ENCODE measurements at regions not wholly inside any gene's neighbourhood (a gene's known extent, or its start where the extent isn't known, plus 50 kb on each side); places are given as distances from the start of the nearest gene placed in this dataset.

- CTCF ChIA-PET: no interaction called here
- no peak overlapping the region for H4K8ac ChIP-seq (ENCODE audit: low read depth in 2 of 2, low read length in 2 of 2)
- H2AFZ ChIP-seq (replicated peaks; ENCODE audit: low read length, poor library complexity): no peak overlapping the region
- H3K9me3 ChIP-seq (ENCODE audit: control insufficient read depth, insufficient read depth, low read length): no peaks in the 10 kb centered on the region
- no peaks in the 10 kb centered on the region for H3K4me1 ChIP-seq (ENCODE audit: control insufficient read depth, insufficient read depth, low read length)
- H3K4me3 ChIP-seq (ENCODE audit: insufficient read depth, low read depth, low read length): no peak overlapping the region
- H4K5ac ChIP-seq (ENCODE audit: low read depth, low read length): no peak overlapping the region
- H2BK5ac ChIP-seq (ENCODE audit: low read depth, low read length, poor library complexity, severe bottlenecking): no peak overlapping the region
- in situ Hi-C loops (cut with MboI; ENCODE audit: low sequenced_read_pairs) (no loop called here), intact Hi-C loops (cut with micrococcal nuclease) (no loop called here), dilution Hi-C loops (cut with HindIII; ENCODE audit: low sequenced_read_pairs, unreplicated experiment) (no loop called here)
- no peak for ATAC-seq (ENCODE audit: low read depth)
- no CpG with 5 or more reads among the region's 4 CpGs for WGBS, 2 experiments (ENCODE audit: extremely low coverage in 2 of 2, insufficient read length in 1 of 2)
- no peak overlapping the region for H2AK5ac ChIP-seq (ENCODE audit: low read depth, low read length)
- no peaks in the 10 kb centered on the region for H3K36me3 ChIP-seq (ENCODE audit: control insufficient read depth, insufficient read depth, low read length)
- H3K4ac ChIP-seq (ENCODE audit: low read depth, low read length): no peak overlapping the region
- no peak overlapping the region for H3K27ac ChIP-seq (ENCODE audit: insufficient read depth, low read length)
- no peak overlapping the region for H2BK15ac ChIP-seq (ENCODE audit: low read depth, low read length)
- H3K4me2 ChIP-seq (ENCODE audit: low read depth, low read length): no peak overlapping the region
- H2BK120ac ChIP-seq (ENCODE audit: low read depth, low read length): no peak overlapping the region
- no peaks in the 10 kb centered on the region for H3K9me1 ChIP-seq (ENCODE audit: insufficient read depth, low read length)
- no peak for DNase-seq
- no TSS peak for BruUV-seq (replicated peaks)
- TF ChIP-seq CEBPB (IDR thresholded peaks at IDR 0.05; ENCODE audit: low read depth, low read length) (no peak), MXI1 (IDR thresholded peaks at IDR 0.05; ENCODE audit: borderline replicate concordance, low read depth, low read length) (no peak), CTCF (conservative IDR thresholded peaks at IDR 0.05; ENCODE audit: low read depth, low read length) (no peak), FOS (IDR thresholded peaks at IDR 0.05; ENCODE audit: low read depth, low read length) (no peak), RFX5 (IDR thresholded peaks at IDR 0.05; ENCODE audit: low read depth, low read length) (no peak), POLR2A (IDR thresholded peaks at IDR 0.05; ENCODE audit: low read depth, low read length) (no peak), MAFK (IDR thresholded peaks at IDR 0.05; ENCODE audit: low read depth, low read length) (no peak), USF2 (IDR thresholded peaks at IDR 0.05; ENCODE audit: low read depth, low read length) (no peak), MAZ (IDR thresholded peaks at IDR 0.05; ENCODE audit: borderline replicate concordance, low read depth, low read length) (no peak), ELK1 (IDR thresholded peaks at IDR 0.05; ENCODE audit: borderline replicate concordance, low read depth, low read length) (no peak), CHD1 (IDR thresholded peaks at IDR 0.05; ENCODE audit: low read depth, low read length) (no peak), RCOR1 (IDR thresholded peaks at IDR 0.05; ENCODE audit: insufficient replicate concordance, low read length) (no peak), RAD21 (IDR thresholded peaks at IDR 0.05; ENCODE audit: low read length) (no peak), BHLHE40 (IDR thresholded peaks at IDR 0.05; ENCODE audit: low read depth, low read length) (no peak), NFE2L2 (IDR thresholded peaks at IDR 0.05; ENCODE audit: low read depth, low read length) (no peak), SMC3 (IDR thresholded peaks at IDR 0.05; ENCODE audit: low read depth, low read length) (no peak)
- H2AK9ac ChIP-seq (replicated peaks; ENCODE audit: low read depth, low read length, poor library complexity): no peak overlapping the region
- no peak overlapping the region for H3K18ac ChIP-seq (ENCODE audit: low read depth, low read length)
- H3K27me3 ChIP-seq (ENCODE audit: control insufficient read depth, insufficient read depth, low read length): no peaks in the 10 kb centered on the region; the same call in 1 of the 2 replicates
- POLR2A ChIA-PET (ENCODE audit: unreplicated experiment): no interaction called here
- H2BK20ac ChIP-seq (ENCODE audit: low read depth, low read length): no peak overlapping the region
- no peaks in the 10 kb centered on the region for H4K20me1 ChIP-seq (ENCODE audit: insufficient read depth, low read length)
- no peaks in the 10 kb centered on the region for H3K79me1 ChIP-seq (ENCODE audit: low read depth in 1 of 2, low read length in 2 of 2)
- H3K9ac ChIP-seq (ENCODE audit: low read depth, low read length): no peak overlapping the region
- H3K56ac ChIP-seq (ENCODE audit: extremely low read depth, insufficient read depth, low read length): no peak overlapping the region
- H3K23ac ChIP-seq (ENCODE audit: low read depth, low read length): no peak overlapping the region
- H4K91ac ChIP-seq (ENCODE audit: insufficient read depth, low read depth, low read length): no peak overlapping the region
- H3K14ac ChIP-seq (replicated peaks; ENCODE audit: low read depth, low read length): no peak overlapping the region
Observed at GRCh38 chr3:16667633-16668032, 62.4 kb upstream of the DAZL start.

All from IMR-90 (cell line).